NT2/D1 (cell line): ENCODE measurements at regions not wholly inside any gene's neighbourhood (a gene's known extent, or its start where the extent isn't known, plus 50 kb on each side); places are given as distances from the start of the nearest gene placed in this dataset.

Experiments used
- YY1 ChIP-seq: IDR thresholded peaks from 2 replicates; pipeline ENCODE4 v1.6.1; 2011; ENCODE audit not compliant: insufficient read length, insufficient read depth
- ZNF274 ChIP-seq: IDR thresholded peaks from 2 replicates; pipeline ENCODE4 v1.6.1; 2011; ENCODE audit warnings: mild to moderate bottlenecking, low read depth, low read length

DNA sequence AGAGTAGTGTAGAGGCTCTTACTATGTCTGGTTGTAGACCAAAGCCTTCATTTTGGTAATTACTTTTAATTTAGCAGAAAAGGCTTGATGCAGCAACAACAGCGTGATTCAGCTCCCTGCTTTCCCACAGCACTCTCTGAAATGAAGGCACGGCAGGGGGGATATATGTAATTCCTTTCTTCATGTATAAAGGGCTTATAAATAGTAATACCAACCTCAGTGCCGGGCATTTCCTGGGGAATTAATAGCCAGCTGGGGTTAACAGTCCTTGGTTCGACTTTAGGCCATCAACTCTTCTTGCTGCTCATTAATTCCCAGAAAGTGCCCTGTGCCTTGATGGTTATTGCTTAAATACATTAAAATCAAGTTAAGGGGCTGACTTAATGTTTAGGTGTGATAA is 669.0 kb downstream of the ZNF674 start:
- no peak for TF ChIP-seq ZNF274
- TF ChIP-seq YY1 = no peak
